ENCODE measurements at regions not wholly inside any gene's neighbourhood (a gene's known extent, or its start where the extent isn't known, plus 50 kb on each side); places are given as distances from the start of the nearest gene placed in this dataset.
"Not testable (repeated sequence)": the region's sequence is repeated elsewhere in the genome, so short reads cannot be mapped to it uniquely, and the experiment has no call there.

DNA sequence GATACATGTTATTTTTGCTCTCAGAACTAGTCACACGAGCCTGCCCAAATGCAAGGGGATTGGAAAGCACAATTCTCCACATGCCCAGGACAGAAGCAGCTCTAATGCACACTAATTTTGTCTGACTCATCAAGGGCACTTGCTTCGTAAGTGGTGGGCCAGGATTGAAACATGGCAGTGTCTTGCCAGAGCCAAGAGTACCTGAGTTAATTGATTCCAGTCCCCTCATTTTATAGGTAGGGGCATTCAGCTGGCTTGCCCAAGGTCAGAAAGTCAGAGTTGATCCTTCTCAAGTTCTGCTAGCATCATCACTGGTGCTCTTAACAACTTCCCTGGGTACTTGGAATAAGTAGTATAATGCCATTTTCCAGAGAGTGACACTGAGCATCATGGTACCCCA, 356.1 kb downstream of the ZNF326 start:
- Histone ChIP-seq H3K36me3 (no peaks in the 10 kb centered on the region), H3K4me3 (no peak overlapping the region), H3K27ac (no peak overlapping the region), H3K9me3 (no peaks in the 10 kb centered on the region), H3K4me1 (no peaks in the 10 kb centered on the region), H3K27me3 (no peaks in the 10 kb centered on the region)
- FAIRE-seq, result no peak
- intact Hi-C loops (cut with DNase I), result no loop called here
- DNase-seq, result no peak
- ATAC-seq, result no peak
- TF ChIP-seq, protein P1, sequence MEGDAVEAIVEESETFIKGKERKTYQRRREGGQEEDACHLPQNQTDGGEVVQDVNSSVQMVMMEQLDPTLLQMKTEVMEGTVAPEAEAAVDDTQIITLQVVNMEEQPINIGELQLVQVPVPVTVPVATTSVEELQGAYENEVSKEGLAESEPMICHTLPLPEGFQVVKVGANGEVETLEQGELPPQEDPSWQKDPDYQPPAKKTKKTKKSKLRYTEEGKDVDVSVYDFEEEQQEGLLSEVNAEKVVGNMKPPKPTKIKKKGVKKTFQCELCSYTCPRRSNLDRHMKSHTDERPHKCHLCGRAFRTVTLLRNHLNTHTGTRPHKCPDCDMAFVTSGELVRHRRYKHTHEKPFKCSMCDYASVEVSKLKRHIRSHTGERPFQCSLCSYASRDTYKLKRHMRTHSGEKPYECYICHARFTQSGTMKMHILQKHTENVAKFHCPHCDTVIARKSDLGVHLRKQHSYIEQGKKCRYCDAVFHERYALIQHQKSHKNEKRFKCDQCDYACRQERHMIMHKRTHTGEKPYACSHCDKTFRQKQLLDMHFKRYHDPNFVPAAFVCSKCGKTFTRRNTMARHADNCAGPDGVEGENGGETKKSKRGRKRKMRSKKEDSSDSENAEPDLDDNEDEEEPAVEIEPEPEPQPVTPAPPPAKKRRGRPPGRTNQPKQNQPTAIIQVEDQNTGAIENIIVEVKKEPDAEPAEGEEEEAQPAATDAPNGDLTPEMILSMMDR (IDR thresholded peaks at IDR 0.05), result no peak
- 18 to 61% methylated on average over 2 of the region's 2 CpGs for WGBS, 2 donors

DNA sequence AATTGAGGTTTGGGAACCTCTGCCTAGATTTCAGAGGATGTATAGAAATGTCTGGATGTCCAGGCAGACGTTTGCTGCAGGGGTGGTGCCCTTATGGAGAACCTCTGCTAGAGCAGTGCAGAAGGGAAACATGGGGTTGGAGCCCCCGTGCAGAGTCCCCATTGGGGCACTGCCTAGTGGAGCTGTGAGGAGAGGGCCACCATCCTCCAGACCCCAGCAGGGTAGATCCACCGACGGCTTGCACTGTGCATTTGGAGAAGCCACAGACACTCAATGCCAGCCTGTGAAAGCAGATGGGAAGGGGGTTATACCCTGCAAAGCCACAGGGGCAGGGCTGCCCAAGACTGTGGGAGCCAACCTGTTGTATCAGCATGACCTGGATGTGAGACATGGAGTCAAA, 354.6 kb downstream of the ZNF326 start:
- Histone ChIP-seq H3K27me3 (no peaks in the 10 kb centered on the region), H3K4me1 (no peaks in the 10 kb centered on the region), H3K36me3 (no peaks in the 10 kb centered on the region), H3K27ac (no peak overlapping the region), H3K4me3 (no peak overlapping the region), H3K9me3 (no peaks in the 10 kb centered on the region)
- TF ChIP-seq, protein P1 (IDR thresholded peaks at IDR 0.05), result no peak
- FAIRE-seq (no peak), DNase-seq (peak in 1 of 6 donors; percentile 21), ATAC-seq (no peak)
- 68 to 74% methylated on average over 4 of the region's 4 CpGs for WGBS, 2 donors
- intact Hi-C loops (cut with DNase I), result no loop called here

DNA sequence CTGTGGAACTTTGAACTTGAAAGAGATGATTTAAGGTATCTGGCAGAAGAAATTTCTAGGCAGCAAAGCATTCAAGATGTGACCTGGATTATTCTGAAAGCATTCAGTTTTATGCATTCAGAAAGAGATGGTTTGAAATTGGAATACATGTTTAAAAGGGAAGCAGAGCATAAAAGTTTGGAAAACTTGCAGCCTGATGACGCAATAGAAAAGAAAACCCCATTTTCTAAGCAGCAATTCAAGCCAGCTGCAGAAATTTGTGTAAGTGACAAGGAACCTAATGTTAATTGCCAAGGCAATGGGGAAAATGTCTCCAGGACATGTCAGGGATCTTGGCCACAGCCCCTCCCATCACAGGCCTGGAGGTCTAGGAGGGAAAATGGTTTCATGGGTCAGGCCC, 354.0 kb downstream of the ZNF326 start:
- DNase-seq (no peak), ATAC-seq (no peak), FAIRE-seq (no peak)
- no peaks in the 10 kb centered on the region for H3K27me3 ChIP-seq
- no peaks in the 10 kb centered on the region for H3K36me3 ChIP-seq
- H3K9me3 ChIP-seq, result no peaks in the 10 kb centered on the region
- no peak overlapping the region for H3K27ac ChIP-seq
- TF ChIP-seq, protein P1 (IDR thresholded peaks at IDR 0.05), result no peak
- H3K4me1 ChIP-seq, result no peaks in the 10 kb centered on the region
- H3K4me3 ChIP-seq, result no peak overlapping the region
- 83 to 93% methylated on average over 1 of the region's 1 CpG for WGBS, 2 donors
- intact Hi-C loops (cut with DNase I), result no loop called here

DNA sequence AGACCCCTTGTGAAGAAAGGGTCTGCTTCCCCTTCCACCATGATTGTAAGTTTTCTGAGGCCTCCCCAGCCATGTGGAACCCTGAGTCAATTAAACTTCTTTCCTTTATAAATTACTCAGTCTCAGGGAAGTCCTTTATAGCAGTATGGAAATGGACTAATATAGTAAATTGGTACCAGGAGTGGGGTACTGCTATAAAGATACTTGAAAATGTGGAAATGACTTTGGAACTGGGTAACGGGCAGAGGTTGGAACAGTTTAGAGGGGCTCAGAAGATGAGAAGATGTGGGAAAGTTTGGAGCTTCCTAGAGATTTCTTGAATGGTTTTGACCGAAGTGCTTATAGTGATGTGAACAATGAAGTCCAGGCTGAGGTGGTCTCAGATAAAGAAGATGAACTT, 353.5 kb downstream of the ZNF326 start:
- ATAC-seq; H3K36me3 ChIP-seq; DNase-seq; H3K27ac ChIP-seq; H3K4me3 ChIP-seq; intact Hi-C loops (cut with DNase I); H3K9me3 ChIP-seq; H3K27me3 ChIP-seq; H3K4me1 ChIP-seq; FAIRE-seq: not testable (repeated sequence)
- WGBS, 2 donors, result 85 to 86% methylated on average over 2 of the region's 2 CpGs

DNA sequence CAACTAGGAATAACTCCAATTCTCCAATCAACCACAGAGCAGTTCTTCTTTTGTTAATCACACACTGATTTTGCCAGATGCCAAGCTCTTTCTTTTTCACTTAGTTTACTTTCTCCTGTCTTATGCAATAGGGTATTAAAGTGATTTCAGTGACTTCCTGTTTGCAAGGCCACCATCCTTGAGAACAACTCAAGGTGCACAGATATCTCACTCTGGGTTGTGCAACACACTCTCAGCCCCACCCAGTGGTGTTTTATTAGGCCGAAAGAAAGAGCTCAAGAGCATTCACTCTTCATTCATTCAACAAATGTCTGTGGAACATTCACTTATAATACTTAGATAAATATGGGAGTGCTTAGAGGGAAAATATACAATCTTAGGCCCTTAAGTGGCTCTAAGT, 352.5 kb downstream of the ZNF326 start:
- no peak for DNase-seq
- ATAC-seq, result no peak
- no peaks in the 10 kb centered on the region for H3K4me1 ChIP-seq
- no peak overlapping the region for H3K4me3 ChIP-seq
- TF ChIP-seq, protein P1 (IDR thresholded peaks at IDR 0.05), result no peak
- no peaks in the 10 kb centered on the region for H3K9me3 ChIP-seq
- FAIRE-seq, result no peak
- no peaks in the 10 kb centered on the region for H3K27me3 ChIP-seq
- WGBS, 2 donors, result 42 to 52% methylated on average over 1 of the region's 1 CpG
- no peaks in the 10 kb centered on the region for H3K36me3 ChIP-seq
- intact Hi-C loops (cut with DNase I), result no loop called here
- no peak overlapping the region for H3K27ac ChIP-seq

DNA sequence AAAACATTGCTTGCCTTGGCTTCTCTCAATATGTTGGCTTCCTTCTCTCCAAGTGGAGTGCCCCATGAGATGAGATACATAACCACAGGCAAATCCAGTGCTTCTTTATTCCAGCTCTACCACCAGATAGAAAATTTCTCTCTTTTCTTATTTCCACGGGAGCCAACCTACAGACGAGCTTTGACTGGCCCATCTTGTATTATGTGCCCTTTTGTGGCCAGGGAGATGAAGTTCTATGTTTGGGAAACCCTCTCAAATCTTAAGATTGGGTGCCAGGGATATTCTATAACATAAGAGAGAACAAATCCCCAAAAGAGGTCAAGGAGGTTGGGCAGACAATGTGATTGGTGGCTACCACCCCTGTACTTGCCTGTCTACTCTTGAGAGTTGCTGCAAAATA, 351.8 kb downstream of the ZNF326 start:
- DNase-seq, result no peak
- H3K36me3 ChIP-seq, result no peaks in the 10 kb centered on the region
- no peak overlapping the region for H3K4me3 ChIP-seq
- H3K27ac ChIP-seq, result no peak overlapping the region
- ATAC-seq, result no peak
- intact Hi-C loops (cut with DNase I), result no loop called here
- H3K27me3 ChIP-seq, result no peaks in the 10 kb centered on the region
- 59 to 87% methylated on average over 2 of the region's 2 CpGs for WGBS, 2 donors
- TF ChIP-seq, protein P1 (IDR thresholded peaks at IDR 0.05), result no peak
- FAIRE-seq, result no peak
- H3K9me3 ChIP-seq, result no peaks in the 10 kb centered on the region
- no peaks in the 10 kb centered on the region for H3K4me1 ChIP-seq

Data from pancreas (tissue), 10 donors.